ENCODE measurements at regions not wholly inside any gene's neighbourhood (a gene's known extent, or its start where the extent isn't known, plus 50 kb on each side); places are given as distances from the start of the nearest gene placed in this dataset.
"Not testable (repeated sequence)": the region's sequence is repeated elsewhere in the genome, so short reads cannot be mapped to it uniquely, and the experiment has no call there.

- DNase-seq (ENCODE audit: low read depth in 2 of 2), result not testable (repeated sequence)
Measured at GRCh38 chr9:30942852-30943251, 1441.6 kb upstream of the ACO1 start.

DNA sequence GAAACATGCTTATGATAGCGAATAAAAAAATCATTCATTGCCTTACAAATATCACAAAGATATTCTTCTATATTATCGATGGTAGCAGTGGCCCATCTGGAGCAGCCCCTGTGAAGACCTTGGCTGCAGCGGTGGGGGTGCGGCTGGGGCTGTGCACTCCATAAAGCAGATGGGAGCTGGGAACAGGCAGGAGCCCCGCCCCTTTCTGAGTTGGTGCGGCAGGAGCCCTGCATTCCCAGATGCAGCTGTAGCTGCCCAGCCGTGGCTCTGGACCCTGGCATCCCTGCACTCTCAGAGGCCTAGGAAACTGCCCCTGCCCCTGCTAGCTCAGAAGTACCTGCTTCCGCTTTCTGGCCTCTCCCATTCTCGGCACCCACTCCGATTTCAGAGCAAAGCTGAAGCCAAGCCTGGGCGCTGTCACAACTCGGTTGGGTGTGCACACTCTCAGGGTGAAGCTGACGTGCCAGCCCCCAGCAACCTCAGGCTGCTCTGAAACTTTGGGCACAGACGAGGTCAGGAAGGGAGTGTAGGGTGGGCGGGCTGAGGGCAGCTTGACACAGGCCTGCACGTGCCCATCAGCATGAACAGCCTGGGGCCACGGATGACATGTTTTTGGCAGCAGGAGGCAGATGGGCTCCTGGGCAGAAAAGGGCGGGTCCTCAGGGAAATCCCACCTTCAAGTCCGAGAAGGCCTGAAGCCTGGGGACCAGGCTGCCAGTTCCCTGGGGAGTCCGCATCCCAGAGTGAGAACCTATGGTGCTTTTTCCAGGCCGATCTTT is 1440.8 kb upstream of the ACO1 start:
- no peak for DNase-seq (ENCODE audit: low read depth in 2 of 2)

GRCh38 chr9:30944225-30944569 is 1440.2 kb upstream of the ACO1 start:
- DNase-seq (ENCODE audit: low read depth in 2 of 2), result no peak

DNA sequence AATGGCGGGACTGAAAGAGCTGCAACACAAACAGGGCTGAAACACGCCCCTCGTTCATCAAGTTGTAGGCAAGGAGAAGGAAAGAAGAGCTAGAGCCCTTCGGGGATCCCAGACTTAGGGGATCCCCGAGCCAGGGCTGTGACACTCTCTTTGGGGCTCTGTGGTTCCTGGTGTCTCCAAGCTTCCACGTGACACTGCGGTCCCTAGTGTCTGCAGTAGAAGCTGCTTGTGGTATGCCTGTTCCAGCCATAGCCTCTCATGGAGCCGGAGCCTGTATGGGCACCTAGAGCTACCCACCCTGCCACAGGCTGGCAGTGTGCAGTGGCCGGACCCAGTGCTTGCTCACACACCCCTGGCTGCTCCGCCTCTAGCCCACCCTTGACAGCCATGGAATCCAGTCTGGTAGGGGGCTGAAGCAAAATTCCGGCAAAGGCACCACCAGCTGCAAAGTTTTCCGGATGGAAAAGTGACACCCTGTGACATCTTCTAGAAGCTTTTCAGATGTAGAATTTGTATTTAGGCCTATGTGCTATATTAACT is 1439.6 kb upstream of the ACO1 start:
- no peak for DNase-seq (ENCODE audit: low read depth in 2 of 2)

- DNase-seq (ENCODE audit: low read depth in 2 of 2), result no peak
Measured at GRCh38 chr9:30964332-30964731, 1420.1 kb upstream of the ACO1 start.

DNA sequence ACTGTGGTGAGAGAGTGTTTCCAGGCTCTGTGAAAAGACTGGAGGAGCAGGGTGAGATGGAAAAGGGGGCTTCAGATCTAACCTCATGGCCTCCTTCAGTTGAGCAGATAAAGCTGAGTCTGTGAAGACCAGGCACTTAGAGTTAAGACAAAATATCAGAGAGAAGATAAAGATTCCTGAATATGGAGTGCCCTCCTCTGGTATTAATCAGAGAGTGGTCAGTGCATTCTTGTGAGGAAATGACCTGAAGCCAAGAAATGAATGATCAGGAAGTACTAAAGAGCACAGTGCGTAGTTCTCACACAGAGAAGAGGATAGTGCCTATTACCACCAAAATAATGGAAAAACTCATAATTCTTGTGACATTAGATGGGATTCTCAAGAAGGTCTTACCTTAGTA is 1417.0 kb upstream of the ACO1 start:
- DNase-seq (ENCODE audit: low read depth in 2 of 2), result no peak

- no peak for DNase-seq (ENCODE audit: low read depth in 2 of 2)
Measured at GRCh38 chr9:30970186-30970585, 1414.3 kb upstream of the ACO1 start.

GRCh38 chr9:30970812-30971211 is 1413.6 kb upstream of the ACO1 start:
- no peak for DNase-seq (ENCODE audit: low read depth in 2 of 2)

- DNase-seq (ENCODE audit: low read depth in 2 of 2), result no peak
Measured at GRCh38 chr9:30972654-30973053, 1411.8 kb upstream of the ACO1 start.

- no peak for DNase-seq (ENCODE audit: low read depth in 2 of 2)
Measured at GRCh38 chr9:30977965-30978364, 1406.5 kb upstream of the ACO1 start.

DNA sequence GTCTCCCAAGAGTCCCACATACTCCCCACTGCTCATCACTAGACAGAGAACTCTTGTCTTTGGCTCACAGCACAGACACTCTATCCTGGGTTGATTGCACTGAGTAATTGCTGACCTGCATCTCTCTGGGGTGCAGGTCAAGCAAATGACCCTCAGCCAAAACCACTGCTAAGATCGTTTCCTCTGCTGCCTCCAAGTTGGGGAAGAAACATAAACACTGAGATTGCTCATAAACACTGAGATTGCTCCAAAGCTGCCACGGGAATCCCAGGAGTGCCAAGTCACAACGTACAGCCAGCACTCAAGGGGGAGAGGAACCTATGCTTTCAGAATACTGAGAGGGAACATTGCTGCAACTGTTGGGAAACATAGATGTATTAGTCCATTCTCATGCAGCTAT is 1402.1 kb upstream of the ACO1 start:
- no peak for DNase-seq (ENCODE audit: low read depth in 2 of 2)

GRCh38 chr9:30995956-30996738 is 1388.3 kb upstream of the ACO1 start:
- no peak for DNase-seq (ENCODE audit: low read depth in 2 of 2)

DNA sequence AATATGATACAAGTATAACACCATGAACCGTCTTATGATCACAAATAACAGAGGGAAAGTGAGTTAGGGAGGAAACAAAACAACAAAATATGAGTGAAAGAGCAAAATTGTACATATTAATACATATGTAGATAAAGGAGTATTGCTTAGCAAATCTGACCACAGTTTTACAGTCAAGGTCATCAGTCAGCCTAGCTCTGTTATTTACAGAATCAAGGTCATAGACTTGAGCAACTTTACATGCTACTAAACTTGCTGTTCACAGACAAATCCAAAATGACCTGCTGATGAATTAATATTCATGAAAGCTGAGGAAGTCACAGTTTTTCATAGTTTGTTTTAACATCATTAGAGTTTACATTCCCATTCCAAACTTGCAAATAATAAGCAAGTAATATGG is 1387.7 kb upstream of the ACO1 start:
- no peak for DNase-seq (ENCODE audit: low read depth in 2 of 2)

GRCh38 chr9:30997291-30997690 is 1387.2 kb upstream of the ACO1 start:
- no peak for DNase-seq (ENCODE audit: low read depth in 2 of 2)

DNA sequence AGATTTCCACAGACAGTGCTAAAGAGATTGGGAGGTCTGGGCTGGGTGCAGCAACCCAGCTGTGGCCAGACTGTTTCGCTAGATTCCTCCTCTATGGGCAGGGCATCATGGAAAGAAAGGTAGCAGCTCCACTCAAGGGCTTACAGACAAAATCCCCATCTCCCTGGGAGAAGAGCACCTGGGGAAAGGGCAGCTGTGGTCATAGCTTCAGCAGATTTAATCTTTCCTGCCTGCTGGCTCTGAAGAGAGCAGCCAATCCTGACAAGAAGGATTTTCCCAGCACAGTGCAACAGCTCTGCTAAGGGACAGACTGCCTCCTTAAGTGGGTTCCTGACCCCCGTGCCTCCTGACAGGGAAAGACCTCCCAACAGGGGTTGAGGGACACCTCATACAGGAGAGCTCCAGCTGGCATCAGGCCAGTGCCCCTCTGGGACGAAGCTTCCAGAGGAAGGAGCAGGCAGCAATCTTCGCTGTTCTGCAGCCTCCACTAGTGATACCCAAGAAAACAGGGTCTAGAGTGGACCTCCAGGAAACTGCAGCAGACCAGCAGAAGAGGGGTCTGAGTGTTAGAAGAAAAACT is 1379.3 kb upstream of the ACO1 start:
- no peak for DNase-seq (ENCODE audit: low read depth in 2 of 2)

- no peak for DNase-seq (ENCODE audit: low read depth in 2 of 2)
Measured at GRCh38 chr9:31013371-31013770, 1371.1 kb upstream of the ACO1 start.

- DNase-seq (ENCODE audit: low read depth in 2 of 2), result no peak
Measured at GRCh38 chr9:31023847-31024246, 1360.6 kb upstream of the ACO1 start.

DNA sequence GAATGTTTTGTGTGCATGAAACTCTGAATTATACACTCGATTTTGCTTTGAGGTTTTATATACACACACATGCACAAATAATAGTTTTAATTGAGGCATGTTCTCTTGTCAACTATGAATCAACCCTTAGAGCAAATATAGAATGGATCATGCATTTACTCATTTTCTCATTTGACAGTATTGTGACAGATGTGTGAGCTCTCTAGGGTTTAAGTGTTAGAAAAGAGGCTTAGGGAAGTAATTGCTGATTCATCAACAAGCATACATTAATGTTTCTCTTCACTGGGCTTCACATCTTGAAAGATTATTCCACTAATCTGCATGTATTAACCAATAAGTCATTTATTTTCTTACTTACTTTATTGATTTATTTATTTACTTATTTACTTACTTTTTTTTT is 1356.8 kb upstream of the ACO1 start:
- no peak for DNase-seq (ENCODE audit: low read depth in 2 of 2)

- DNase-seq (ENCODE audit: low read depth in 2 of 2), result no peak
Measured at GRCh38 chr9:31028137-31028536, 1356.3 kb upstream of the ACO1 start.

DNA sequence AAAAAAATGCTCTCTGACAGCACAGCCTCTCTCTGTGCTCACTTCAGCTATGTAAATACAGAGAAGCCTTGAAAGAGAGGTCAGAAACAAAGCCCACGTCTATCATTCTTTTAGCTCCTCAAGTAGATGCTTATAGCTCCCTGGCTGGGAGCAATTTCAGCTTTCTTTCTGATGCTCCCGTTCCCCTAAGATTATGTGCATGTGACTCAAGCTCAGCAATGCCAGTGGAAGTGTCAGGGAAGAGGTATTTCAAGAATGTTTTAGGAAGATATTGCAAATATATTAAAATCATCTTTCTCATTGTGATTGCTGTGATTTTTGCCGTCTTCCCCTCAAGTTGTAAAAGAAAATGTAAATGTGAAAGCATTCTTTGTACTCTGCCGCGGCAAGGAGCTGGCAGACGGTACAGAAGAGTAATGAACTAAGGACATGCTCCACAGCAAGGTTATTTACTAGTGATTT is 1353.7 kb upstream of the ACO1 start:
- DNase-seq (ENCODE audit: low read depth in 2 of 2), result no peak

DNA sequence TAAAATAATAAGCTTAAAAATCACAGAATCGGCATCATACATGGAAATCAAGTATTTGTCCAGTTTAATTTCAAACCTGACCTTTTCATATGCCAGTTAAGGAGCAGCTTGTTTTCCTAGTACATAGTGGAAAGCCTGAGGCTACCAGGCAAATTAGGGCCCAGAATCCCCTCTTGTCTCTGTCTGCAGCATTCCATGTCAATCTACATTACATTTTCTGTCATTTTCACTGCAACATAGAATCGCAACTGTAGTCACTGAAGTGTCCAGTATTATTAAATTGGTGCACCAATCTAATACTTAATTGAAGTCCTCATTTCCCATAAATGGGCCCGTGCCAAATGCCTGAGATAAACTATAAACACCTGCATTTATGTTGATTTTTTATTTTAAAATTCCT is 1352.2 kb upstream of the ACO1 start:
- DNase-seq (ENCODE audit: low read depth in 2 of 2), result no peak

DNA sequence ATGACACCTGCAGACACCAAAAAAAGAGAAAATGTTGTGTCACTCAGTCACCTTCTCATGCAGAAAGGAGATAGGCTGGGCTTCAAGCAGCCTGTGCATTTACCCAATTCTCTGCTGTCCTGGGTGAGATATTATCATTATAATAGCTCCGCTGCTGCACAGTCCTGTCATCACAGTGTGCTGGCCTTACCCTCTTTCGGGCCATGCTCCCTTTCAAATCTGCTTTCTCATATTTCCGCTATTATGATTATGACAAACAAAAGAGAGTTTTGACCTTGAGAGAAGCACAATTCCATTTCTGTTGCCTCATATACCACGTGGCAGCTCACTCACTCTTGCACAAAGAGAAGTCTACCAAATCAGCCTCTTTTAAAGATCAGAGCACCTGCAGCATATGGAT is 1350.1 kb upstream of the ACO1 start:
- DNase-seq (ENCODE audit: low read depth in 2 of 2), result no peak

GRCh38 chr9:31040564-31040963 is 1343.9 kb upstream of the ACO1 start:
- DNase-seq (ENCODE audit: low read depth in 2 of 2), result no peak

Measured in stimulated activated CD4-positive, alpha-beta T cell treated with anti-CD3 and anti-CD28 coated beads, Interleukin-15, amount 100 ng/mL, for 48 hours (primary cell).